ENCODE measurements at regions not wholly inside any gene's neighbourhood (a gene's known extent, or its start where the extent isn't known, plus 50 kb on each side); places are given as distances from the start of the nearest gene placed in this dataset.

GRCh38 chr12:14257303-14257733 is 108.2 kb upstream of the ATF7IP start:
- DNase-seq, result no peak
- Histone ChIP-seq H3K9me3 (no peaks in the 10 kb centered on the region), H3K4me3 (peak overlapping the region; percentile 25), H3K27ac (peak overlapping the region; percentile 75), H3K4me1 (peaks cover 35% of the 10 kb centered on the region), H3K36me3 (ENCODE audit: insufficient read depth in 1 of 2, low read depth in 1 of 2) (no peaks in the 10 kb centered on the region), H3K27me3 (ENCODE audit: insufficient read depth in 3 of 3, low read length in 2 of 3) (no peaks in the 10 kb centered on the region)
- WGBS, 3 donors, result 7 to 14% (median 12%) methylated on average over 7 of the region's 7 CpGs
- intact Hi-C loops (cut with DNase I), result loop anchor here in 1 of 2 donors (2.0 kb wide), 1 partner anchor 109 kb away; no protein-coding TSS in a partner anchor
- no peak for ATAC-seq
- TF ChIP-seq CTCF (IDR thresholded peaks at IDR 0.05), result no peak

- no peaks in the 10 kb centered on the region for H3K27me3 ChIP-seq (ENCODE audit: insufficient read depth in 3 of 3, low read length in 2 of 3)
- 9 to 17% (median 14%) methylated on average over 13 of the region's 13 CpGs for WGBS, 3 donors
- no peaks in the 10 kb centered on the region for H3K36me3 ChIP-seq (ENCODE audit: insufficient read depth in 1 of 2, low read depth in 1 of 2)
- H3K4me1 ChIP-seq, result peaks cover 35% of the 10 kb centered on the region
- peak; percentile 86 to 92 for DNase-seq
- intact Hi-C loops (cut with DNase I), result loop anchor here in 1 of 2 donors (2.0 kb wide), 1 partner anchor 109 kb away; no protein-coding TSS in a partner anchor
- H3K27ac ChIP-seq, result peak overlapping the region; percentile 75
- H3K9me3 ChIP-seq, result no peaks in the 10 kb centered on the region
- no peak for TF ChIP-seq CTCF (IDR thresholded peaks at IDR 0.05)
- peak; percentile 80 to 86 (median 83) for ATAC-seq
- peak overlapping the region; percentile 25 for H3K4me3 ChIP-seq
Observed at GRCh38 chr12:14257734-14258574, 107.5 kb upstream of the ATF7IP start.

DNA sequence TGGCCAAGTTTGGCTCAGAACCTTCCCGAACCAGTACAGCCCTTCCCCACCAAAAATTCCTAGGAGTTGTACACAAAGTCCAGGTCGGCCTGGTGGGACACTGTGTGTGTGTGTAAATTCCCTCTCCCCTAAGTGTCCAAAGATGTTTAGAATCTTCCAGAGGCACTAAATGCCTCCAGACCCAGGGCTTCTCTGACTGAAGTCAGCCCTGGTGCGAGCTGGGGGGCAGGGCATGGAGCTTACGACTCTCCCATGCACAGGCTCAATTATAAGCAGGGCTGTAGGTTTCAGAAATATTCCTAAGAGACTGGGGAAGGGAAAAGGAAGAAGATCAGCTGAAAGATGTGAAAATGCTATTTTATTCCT is 106.9 kb upstream of the ATF7IP start:
- no peak for ATAC-seq
- no peaks in the 10 kb centered on the region for H3K27me3 ChIP-seq (ENCODE audit: insufficient read depth in 3 of 3, low read length in 2 of 3)
- WGBS, 3 donors, result 27 to 43% (median 35%) methylated on average over 4 of the region's 4 CpGs
- H3K36me3 ChIP-seq (ENCODE audit: insufficient read depth in 1 of 2, low read depth in 1 of 2), result no peaks in the 10 kb centered on the region
- peaks cover 35% of the 10 kb centered on the region for H3K4me1 ChIP-seq
- peak in 1 of 2 donors; percentile 56 for DNase-seq
- intact Hi-C loops (cut with DNase I), result no loop called here
- H3K4me3 ChIP-seq, result no peak overlapping the region
- no peaks in the 10 kb centered on the region for H3K9me3 ChIP-seq
- no peak for TF ChIP-seq CTCF (IDR thresholded peaks at IDR 0.05)
- peak overlapping the region; percentile 75 for H3K27ac ChIP-seq

- peaks cover 35% of the 10 kb centered on the region for H3K4me1 ChIP-seq
- peak overlapping the region; percentile 76 for H3K27ac ChIP-seq
- DNase-seq (no peak), ATAC-seq (no peak)
- H3K4me3 ChIP-seq, result peak overlapping the region; percentile 39
- H3K27me3 ChIP-seq (ENCODE audit: insufficient read depth in 3 of 3, low read length in 2 of 3), result no peaks in the 10 kb centered on the region
- TF ChIP-seq CTCF (IDR thresholded peaks at IDR 0.05), result no peak
- 80 to 85% (median 81%) methylated on average over 11 of the region's 11 CpGs for WGBS, 3 donors
- peaks cover 7% of the 10 kb centered on the region for H3K9me3 ChIP-seq
- H3K36me3 ChIP-seq (ENCODE audit: insufficient read depth in 1 of 2, low read depth in 1 of 2), result no peaks in the 10 kb centered on the region
- intact Hi-C loops (cut with DNase I), result loop anchor here in 1 of 2 donors (5.0 kb wide), 1 partner anchor 103 kb away; no protein-coding TSS in a partner anchor
Observed at GRCh38 chr12:14259481-14260010, 105.9 kb upstream of the ATF7IP start.
